ENCODE measurements at regions not wholly inside any gene's neighbourhood (a gene's known extent, or its start where the extent isn't known, plus 50 kb on each side); places are given as distances from the start of the nearest gene placed in this dataset.

DNA sequence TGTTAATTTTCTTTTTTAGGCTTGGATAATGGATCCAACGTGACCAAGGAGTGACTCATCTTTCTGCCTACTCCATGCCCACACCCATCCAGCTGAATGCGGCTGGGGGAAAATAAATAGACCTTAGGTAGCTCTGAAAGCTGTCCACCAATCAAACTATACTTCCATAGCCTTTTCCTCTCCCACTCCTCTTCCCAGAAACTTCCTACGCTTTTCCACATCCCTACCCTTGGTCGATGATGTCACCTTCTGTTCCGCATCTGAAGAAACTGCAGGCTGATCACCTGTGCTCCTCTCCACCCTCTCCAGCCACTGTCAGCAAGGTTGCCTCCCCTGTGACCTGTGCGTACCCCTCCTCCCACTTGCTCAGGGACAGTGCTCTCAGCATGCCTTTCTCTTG, 359.8 kb upstream of the KLF6 start:
- Histone ChIP-seq H3K27me3 (ENCODE audit: control insufficient read depth in 2 of 2, insufficient read depth in 2 of 2, low read length in 2 of 2) (no peaks in the 10 kb centered on the region), H3K36me3 (ENCODE audit: control insufficient read depth, insufficient read depth, low read length) (no peaks in the 10 kb centered on the region), H2AFZ (ENCODE audit: low read depth, low read length) (no peak overlapping the region), H3K4me1 (replicated peaks in 1 of 2; ENCODE audit: control insufficient read depth in 2 of 2, insufficient read depth in 2 of 2, low read length in 2 of 2) (peaks cover 0 to 3% of the 10 kb centered on the region in 2 experiments; a peak in 1 of 5 replicates), H3K27ac (ENCODE audit: extremely low read depth, low read depth, low read length) (no peak overlapping the region), H3K4me3 (no peak overlapping the region), H3K9me3 (replicated peaks; ENCODE audit: control insufficient read depth, insufficient read depth, low read depth, low read length) (no peaks in the 10 kb centered on the region), H3K4me2 (ENCODE audit: insufficient read depth, low read length) (no peak overlapping the region), H3K9ac (ENCODE audit: insufficient read depth in 1 of 2, low read depth in 2 of 2, low read length in 2 of 2) (no peak overlapping the region), H3K79me2 (ENCODE audit: control insufficient read depth, insufficient read depth, low read length) (no peaks in the 10 kb centered on the region), H3K9me1 (ENCODE audit: control insufficient read depth, insufficient read depth, low read length) (no peaks in the 10 kb centered on the region), H4K20me1 (replicated peaks; ENCODE audit: control insufficient read depth, insufficient read depth, low read length) (no peaks in the 10 kb centered on the region)
- DNase-seq (ENCODE audit: extremely low read depth in 1 of 4, low spot score in 3 of 4) (no peak), ATAC-seq (no peak), FAIRE-seq (no peak)
- POLR2A ChIA-PET, result interaction anchor here (0.6 kb wide), 2 partner anchors 14 to 21 kb away, joined by 3 read pairs; no protein-coding TSS in a partner anchor
- CTCF ChIA-PET (ENCODE audit: low intra/inter-chr PET ratio), result no interaction called here
- 2% methylated on average over 6 of the region's 6 CpGs for WGBS (ENCODE audit: insufficient coverage, low coverage, missing lambda C conversion rate)
- TF ChIP-seq SP2 (IDR thresholded peaks at IDR 0.05; ENCODE audit: extremely low read depth, low read depth, low read length, poor library complexity, severe bottlenecking), result no peak
- TF ChIP-seq FOSL1 (tag; conservative IDR thresholded peaks at IDR 0.05), result 0 out of 2 replicates have a peak, but pooled peaks have one; percentile 19
- TF ChIP-seq, protein P1, sequence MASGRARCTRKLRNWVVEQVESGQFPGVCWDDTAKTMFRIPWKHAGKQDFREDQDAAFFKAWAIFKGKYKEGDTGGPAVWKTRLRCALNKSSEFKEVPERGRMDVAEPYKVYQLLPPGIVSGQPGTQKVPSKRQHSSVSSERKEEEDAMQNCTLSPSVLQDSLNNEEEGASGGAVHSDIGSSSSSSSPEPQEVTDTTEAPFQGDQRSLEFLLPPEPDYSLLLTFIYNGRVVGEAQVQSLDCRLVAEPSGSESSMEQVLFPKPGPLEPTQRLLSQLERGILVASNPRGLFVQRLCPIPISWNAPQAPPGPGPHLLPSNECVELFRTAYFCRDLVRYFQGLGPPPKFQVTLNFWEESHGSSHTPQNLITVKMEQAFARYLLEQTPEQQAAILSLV (tag; IDR thresholded peaks at IDR 0.05), result no peak
- TF ChIP-seq TCF7L2 (IDR thresholded peaks at IDR 0.05; ENCODE audit: low read depth, low read length), result no peak
- TF ChIP-seq ZNF212 (CRISPR knock-in tag; IDR thresholded peaks at IDR 0.05), result no peak
- no peak for TF ChIP-seq HLTF (IDR thresholded peaks at IDR 0.05)
- intact Hi-C loops (cut with micrococcal nuclease) (no loop called here), in situ Hi-C loops (cut with MboI) (no loop called here)
- no TSS peak for BruUV-seq (replicated peaks)

DNA sequence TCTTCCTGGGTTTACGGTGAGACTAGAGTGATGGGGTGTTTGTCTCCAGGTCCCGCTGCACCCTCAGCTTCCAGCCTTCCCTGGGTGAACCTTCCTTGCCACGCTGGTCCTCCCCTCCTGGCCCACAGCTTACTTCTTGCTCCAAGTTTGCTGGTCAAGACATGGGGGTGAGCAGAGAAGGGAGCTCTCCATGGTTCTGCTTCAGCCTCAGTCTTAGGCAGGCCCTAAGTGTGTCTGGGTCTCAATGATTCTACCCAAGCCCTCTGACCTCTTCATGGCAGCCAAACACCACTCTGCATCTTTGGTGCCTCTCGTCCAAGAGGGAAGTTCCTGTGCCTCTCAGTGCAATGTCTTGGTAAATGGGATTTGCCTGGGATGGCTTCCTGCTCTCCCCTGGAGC, 356.5 kb upstream of the KLF6 start:
- 3% methylated on average over 4 of the region's 4 CpGs for WGBS (ENCODE audit: insufficient coverage, low coverage, missing lambda C conversion rate)
- no peak for FAIRE-seq
- no peak overlapping the region for H3K9ac ChIP-seq (ENCODE audit: insufficient read depth in 1 of 2, low read depth in 2 of 2, low read length in 2 of 2)
- no peak for DNase-seq (ENCODE audit: extremely low read depth in 1 of 4, low spot score in 3 of 4)
- no peak overlapping the region for H3K27ac ChIP-seq (ENCODE audit: extremely low read depth, low read depth, low read length)
- no peaks in the 10 kb centered on the region for H3K79me2 ChIP-seq (ENCODE audit: control insufficient read depth, insufficient read depth, low read length)
- H3K36me3 ChIP-seq (ENCODE audit: control insufficient read depth, insufficient read depth, low read length), result no peaks in the 10 kb centered on the region
- H3K9me3 ChIP-seq (replicated peaks; ENCODE audit: control insufficient read depth, insufficient read depth, low read depth, low read length), result no peaks in the 10 kb centered on the region
- H3K27me3 ChIP-seq (ENCODE audit: control insufficient read depth in 2 of 2, insufficient read depth in 2 of 2, low read length in 2 of 2), result no peaks in the 10 kb centered on the region; a peak in 1 of 5 replicates
- no TSS peak for BruUV-seq (replicated peaks)
- no peaks in the 10 kb centered on the region for H4K20me1 ChIP-seq (replicated peaks; ENCODE audit: control insufficient read depth, insufficient read depth, low read length)
- CTCF ChIA-PET (ENCODE audit: low intra/inter-chr PET ratio), result no interaction called here
- intact Hi-C loops (cut with micrococcal nuclease) (no loop called here), in situ Hi-C loops (cut with MboI) (no loop called here)
- peak; percentile 35; the same call in 1 of the 3 replicates for ATAC-seq
- H3K9me1 ChIP-seq (ENCODE audit: control insufficient read depth, insufficient read depth, low read length), result no peaks in the 10 kb centered on the region
- no peak overlapping the region for H3K4me3 ChIP-seq
- POLR2A ChIA-PET, result no interaction called here
- no peaks in the 10 kb centered on the region for H3K4me1 ChIP-seq (replicated peaks in 1 of 2; ENCODE audit: control insufficient read depth in 2 of 2, insufficient read depth in 2 of 2, low read length in 2 of 2)
- no peak overlapping the region for H2AFZ ChIP-seq (ENCODE audit: low read depth, low read length)
- H3K4me2 ChIP-seq (ENCODE audit: insufficient read depth, low read length), result no peak overlapping the region
- peak; percentile 91 for TF ChIP-seq EHMT2 (IDR thresholded peaks at IDR 0.05)
- TF ChIP-seq ERF (CRISPR knock-in tag; IDR thresholded peaks at IDR 0.05), result no peak
- no peak for TF ChIP-seq ZNF239 (CRISPR knock-in tag; IDR thresholded peaks at IDR 0.05)
- TF ChIP-seq ZNF197 (CRISPR knock-in tag; IDR thresholded peaks at IDR 0.05; ENCODE audit: low read depth), result no peak
- TF ChIP-seq MIER1 (IDR thresholded peaks at IDR 0.05; ENCODE audit: low read depth), result peak; percentile 77
- no peak for TF ChIP-seq ZC3H4 (CRISPR knock-in tag; IDR thresholded peaks at IDR 0.05; ENCODE audit: borderline replicate concordance)
- TF ChIP-seq POLR2B (IDR thresholded peaks at IDR 0.05; ENCODE audit: low read depth, partially characterized antibody), result no peak
- TF ChIP-seq ZNF175 (CRISPR knock-in tag; IDR thresholded peaks at IDR 0.05; ENCODE audit: low read depth), result no peak
- TF ChIP-seq SPI1 (IDR thresholded peaks at IDR 0.05; ENCODE audit: borderline replicate concordance, low read depth, low read length), result no peak
- TF ChIP-seq, protein P2, sequence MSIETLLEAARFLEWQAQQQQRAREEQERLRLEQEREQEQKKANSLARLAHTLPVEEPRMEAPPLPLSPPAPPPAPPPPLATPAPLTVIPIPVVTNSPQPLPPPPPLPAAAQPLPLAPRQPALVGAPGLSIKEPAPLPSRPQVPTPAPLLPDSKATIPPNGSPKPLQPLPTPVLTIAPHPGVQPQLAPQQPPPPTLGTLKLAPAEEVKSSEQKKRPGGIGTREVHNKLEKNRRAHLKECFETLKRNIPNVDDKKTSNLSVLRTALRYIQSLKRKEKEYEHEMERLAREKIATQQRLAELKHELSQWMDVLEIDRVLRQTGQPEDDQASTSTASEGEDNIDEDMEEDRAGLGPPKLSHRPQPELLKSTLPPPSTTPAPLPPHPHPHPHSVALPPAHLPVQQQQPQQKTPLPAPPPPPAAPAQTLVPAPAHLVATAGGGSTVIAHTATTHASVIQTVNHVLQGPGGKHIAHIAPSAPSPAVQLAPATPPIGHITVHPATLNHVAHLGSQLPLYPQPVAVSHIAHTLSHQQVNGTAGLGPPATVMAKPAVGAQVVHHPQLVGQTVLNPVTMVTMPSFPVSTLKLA (conservative IDR thresholded peaks at IDR 0.05), result no peak

All from K562 (cell line).